ENCODE measurements at regions not wholly inside any gene's neighbourhood (a gene's known extent, or its start where the extent isn't known, plus 50 kb on each side); places are given as distances from the start of the nearest gene placed in this dataset.

DNA sequence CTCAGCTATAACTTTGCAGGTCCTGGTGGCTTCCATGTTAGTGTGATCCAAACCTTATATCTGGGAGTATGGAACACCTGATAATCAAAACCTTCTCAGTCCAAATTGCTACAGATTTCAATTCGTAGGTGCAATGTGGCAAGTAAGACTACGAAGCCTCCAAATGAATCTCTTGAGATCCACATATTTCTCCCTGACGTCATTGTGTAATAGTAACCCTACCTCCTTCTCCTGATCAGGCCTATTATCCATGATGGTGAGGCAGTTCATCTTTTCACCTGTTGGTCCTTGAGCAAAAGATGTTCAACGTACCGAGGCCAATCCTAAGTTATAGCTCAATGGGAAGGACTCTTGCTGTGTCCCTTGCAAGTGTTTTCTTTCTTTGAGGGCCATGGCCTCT lies 115.9 kb upstream of the CHRM3 start:
- TF ChIP-seq, protein P1, sequence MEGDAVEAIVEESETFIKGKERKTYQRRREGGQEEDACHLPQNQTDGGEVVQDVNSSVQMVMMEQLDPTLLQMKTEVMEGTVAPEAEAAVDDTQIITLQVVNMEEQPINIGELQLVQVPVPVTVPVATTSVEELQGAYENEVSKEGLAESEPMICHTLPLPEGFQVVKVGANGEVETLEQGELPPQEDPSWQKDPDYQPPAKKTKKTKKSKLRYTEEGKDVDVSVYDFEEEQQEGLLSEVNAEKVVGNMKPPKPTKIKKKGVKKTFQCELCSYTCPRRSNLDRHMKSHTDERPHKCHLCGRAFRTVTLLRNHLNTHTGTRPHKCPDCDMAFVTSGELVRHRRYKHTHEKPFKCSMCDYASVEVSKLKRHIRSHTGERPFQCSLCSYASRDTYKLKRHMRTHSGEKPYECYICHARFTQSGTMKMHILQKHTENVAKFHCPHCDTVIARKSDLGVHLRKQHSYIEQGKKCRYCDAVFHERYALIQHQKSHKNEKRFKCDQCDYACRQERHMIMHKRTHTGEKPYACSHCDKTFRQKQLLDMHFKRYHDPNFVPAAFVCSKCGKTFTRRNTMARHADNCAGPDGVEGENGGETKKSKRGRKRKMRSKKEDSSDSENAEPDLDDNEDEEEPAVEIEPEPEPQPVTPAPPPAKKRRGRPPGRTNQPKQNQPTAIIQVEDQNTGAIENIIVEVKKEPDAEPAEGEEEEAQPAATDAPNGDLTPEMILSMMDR (IDR thresholded peaks at IDR 0.05) = no peak
- TF ChIP-seq POLR2AphosphoS5 (IDR thresholded peaks at IDR 0.05) (no peak), POLR2A (IDR thresholded peaks at IDR 0.05) (no peak)
